ENCODE measurements at regions not wholly inside any gene's neighbourhood (a gene's known extent, or its start where the extent isn't known, plus 50 kb on each side); places are given as distances from the start of the nearest gene placed in this dataset.

GRCh38 chr1:147452809-147453208, 88.5 kb upstream of the BCL9 start:
- intact Hi-C loops (cut with micrococcal nuclease), result no loop called here

GRCh38 chr1:147463022-147463421, 78.3 kb upstream of the BCL9 start:
- intact Hi-C loops (cut with micrococcal nuclease), result no loop called here

GRCh38 chr1:147466543-147466942, 74.8 kb upstream of the BCL9 start:
- intact Hi-C loops (cut with micrococcal nuclease), result no loop called here

- intact Hi-C loops (cut with micrococcal nuclease), result no loop called here
Observed at GRCh38 chr1:147470079-147470478, 71.2 kb upstream of the BCL9 start.

GRCh38 chr1:147472489-147472888, 68.8 kb upstream of the BCL9 start:
- intact Hi-C loops (cut with micrococcal nuclease), result no loop called here

- intact Hi-C loops (cut with micrococcal nuclease), result no loop called here
Observed at GRCh38 chr1:147472966-147473732, 68.2 kb upstream of the BCL9 start.

- intact Hi-C loops (cut with micrococcal nuclease), result no loop called here
Observed at GRCh38 chr1:147473733-147474049, 67.6 kb upstream of the BCL9 start.

GRCh38 chr1:147475488-147475887, 65.8 kb upstream of the BCL9 start:
- intact Hi-C loops (cut with micrococcal nuclease), result no loop called here

- intact Hi-C loops (cut with micrococcal nuclease), result no loop called here
Observed at GRCh38 chr1:147478521-147478920, 62.8 kb upstream of the BCL9 start.

GRCh38 chr1:147479864-147480564, 61.3 kb upstream of the BCL9 start:
- intact Hi-C loops (cut with micrococcal nuclease), result no loop called here

- intact Hi-C loops (cut with micrococcal nuclease), result no loop called here
Observed at GRCh38 chr1:147480565-147480935, 60.8 kb upstream of the BCL9 start.

- intact Hi-C loops (cut with micrococcal nuclease), result no loop called here
Observed at GRCh38 chr1:147486876-147487656, 54.2 kb upstream of the BCL9 start.

GRCh38 chr1:147491098-147491497, 50.2 kb upstream of the BCL9 start:
- intact Hi-C loops (cut with micrococcal nuclease), result no loop called here
